IPS DF 19.7 (cell line): ENCODE measurements at regions not wholly inside any gene's neighbourhood (a gene's known extent, or its start where the extent isn't known, plus 50 kb on each side); places are given as distances from the start of the nearest gene placed in this dataset.
"Not testable (repeated sequence)": the region's sequence is repeated elsewhere in the genome, so short reads cannot be mapped to it uniquely, and the experiment has no call there.

Experiments used
- DNase-seq: peaks from one replicate; pipeline ENCODE4 v3.0.0-alpha.2; 2013; ENCODE audit warnings: low read depth, low spot score

DNA sequence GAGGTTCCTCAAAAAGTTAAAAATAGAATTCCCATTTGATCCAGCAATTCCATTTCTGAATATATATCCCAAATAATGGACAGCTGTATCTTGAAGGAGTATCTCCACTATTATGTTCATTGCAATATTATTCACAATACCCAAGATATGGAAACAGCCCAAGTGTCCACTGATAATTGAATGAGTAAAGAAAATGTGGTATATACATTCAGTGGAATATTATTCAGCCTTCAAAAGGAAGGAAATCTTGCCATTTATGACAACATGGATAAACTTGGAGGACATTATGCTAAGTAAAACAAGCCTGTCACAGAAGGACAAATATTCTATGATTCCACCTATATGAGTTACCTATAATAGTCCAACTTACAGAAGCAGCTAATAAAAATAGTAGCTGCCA lies 979.0 kb downstream of the SLC6A15 start:
- no peak for DNase-seq

DNA sequence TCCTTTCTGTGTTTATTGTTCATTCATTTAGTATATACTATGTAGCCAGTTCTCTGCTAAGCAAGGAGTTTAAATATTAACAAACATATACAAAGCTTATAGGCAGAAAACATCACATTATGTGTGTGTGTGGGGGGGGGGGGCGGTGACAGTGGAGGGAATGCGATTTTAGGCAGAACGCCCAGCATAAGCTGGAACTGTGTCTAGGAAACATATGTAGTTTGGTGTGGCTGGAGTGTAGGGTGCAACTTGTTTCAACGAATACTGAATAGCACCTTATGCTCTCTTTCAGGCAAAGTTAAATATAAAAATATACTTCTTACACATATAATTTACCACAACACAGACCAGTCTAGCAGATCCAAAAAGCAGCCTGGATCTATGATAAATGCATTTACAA lies 980.6 kb downstream of the SLC6A15 start:
- DNase-seq: no peak

DNA sequence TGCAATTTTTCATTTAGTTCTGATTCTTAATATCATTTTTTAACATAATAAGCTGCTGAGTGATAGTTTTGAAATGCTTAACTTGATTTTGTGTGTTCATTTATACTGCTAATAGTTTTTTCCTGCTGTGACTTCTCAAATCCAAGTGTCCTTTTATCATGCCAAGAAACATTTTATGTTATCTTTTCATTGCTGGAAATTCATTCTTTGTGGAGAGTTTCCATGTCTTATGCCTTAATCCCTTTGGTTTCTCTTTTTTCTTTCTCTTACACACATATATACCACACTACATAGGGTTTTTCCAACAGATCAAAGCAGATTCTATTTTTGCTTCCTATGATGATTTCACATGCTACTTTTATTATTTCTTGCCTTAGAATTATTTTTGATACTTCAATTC lies 981.1 kb downstream of the SLC6A15 start:
- DNase-seq: no peak

DNA sequence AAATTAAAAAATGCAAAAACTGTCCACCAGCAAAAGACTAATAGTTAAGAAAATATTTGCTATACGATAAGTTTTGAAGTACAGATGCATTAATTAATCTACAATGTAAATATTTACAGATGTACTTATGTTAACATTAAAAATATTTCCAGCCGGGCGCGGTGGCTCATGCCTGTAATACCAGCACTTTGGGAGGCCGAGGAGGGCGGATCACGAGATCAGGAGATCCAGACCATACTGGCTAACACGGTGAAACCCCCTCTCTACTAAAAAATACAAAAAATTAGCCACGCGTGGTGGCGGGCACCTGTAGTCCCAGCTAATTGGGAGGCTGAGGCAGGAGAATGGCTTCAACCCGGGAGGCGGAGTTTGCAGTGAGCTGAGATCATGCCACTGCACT lies 982.8 kb downstream of the SLC6A15 start:
- DNase-seq: not testable (repeated sequence)

DNA sequence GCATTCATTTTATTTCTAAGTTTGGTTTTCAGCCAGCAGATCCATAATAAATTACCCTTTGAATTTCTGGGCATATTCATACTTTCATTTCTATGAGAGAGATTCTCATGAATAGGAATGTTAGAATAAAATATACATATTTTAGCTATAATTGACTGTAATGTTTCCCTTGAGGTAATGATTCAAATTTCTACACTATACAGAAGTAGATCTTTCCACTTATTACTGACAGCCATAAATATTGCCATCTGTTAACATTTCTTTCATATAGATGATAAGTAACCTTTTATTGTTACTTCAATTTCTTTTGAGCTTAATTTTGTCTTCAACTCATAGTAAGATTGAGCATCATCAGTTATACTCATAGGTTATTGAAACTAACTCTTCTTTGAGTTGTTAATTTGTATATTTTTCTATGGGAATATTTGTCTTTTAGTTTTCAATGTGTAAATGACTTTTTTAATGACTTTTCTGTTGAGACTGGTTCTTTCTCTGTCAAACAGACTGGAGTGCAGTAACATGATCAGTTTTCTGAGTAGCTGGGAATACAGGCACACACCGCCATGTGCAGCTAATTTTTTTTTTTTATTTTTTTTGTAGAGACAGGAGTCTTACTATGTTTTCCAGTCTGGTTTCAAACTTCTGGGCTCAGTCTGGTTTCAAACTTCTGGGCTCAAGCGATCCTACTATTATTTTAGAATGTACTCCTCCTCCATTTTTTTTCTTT lies 991.6 kb downstream of the SLC6A15 start:
- DNase-seq: no peak

DNA sequence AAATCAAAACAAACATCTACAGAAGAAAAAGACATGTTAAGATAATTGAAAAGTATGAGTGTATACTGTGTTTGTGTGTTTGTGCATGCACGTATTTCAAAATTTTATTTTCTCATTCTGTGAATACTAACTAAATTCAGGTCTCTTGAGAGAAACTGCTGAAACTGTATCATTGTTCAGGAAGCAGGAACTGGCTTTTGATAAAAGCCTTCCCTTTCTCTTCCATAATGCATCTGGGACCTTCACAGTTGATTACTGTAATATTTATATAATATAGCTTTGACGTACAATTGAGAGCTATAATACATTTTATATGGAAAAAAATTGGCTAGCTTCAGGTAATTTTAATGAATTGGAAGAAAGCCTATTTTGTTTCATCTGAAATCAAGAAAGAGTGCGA lies 993.5 kb downstream of the SLC6A15 start:
- no peak for DNase-seq

DNA sequence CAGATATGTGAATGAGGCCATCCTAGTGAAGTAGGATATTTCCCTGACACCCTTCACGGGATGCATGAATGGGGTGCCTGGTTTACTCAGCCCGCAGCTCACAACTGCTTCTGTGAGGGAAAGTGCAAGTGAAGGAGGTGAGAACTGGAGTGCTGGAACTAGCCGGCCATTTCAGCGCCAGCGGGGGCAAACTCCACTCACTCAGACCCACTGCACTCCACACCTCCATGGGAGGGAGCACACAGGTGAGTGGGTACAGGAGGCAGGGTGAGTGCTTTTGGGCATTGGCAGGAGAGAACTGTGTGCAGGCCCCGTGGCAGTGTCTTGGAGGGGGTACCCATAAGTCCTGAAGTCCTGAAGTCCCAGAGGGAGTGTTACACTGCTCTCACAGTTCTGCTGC lies 1008.4 kb downstream of the SLC6A15 start:
- DNase-seq: no peak

DNA sequence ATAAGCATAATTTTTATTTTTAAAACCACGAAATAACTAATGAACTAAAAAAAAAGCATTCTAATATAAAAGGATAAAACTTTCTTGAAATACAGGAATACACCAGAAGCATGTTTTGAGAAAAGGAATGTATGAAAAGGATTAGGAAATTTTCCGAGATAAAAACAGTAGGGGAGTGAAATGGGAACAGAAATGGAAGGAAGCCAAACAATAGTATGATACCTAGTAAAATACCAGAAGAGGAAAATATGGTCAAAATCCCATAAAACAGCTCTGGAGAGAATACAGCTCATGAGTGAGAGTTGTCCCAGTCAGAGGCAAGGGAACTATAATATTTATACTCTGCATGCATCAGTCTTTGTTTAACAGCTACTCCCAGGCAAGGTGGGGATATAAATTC lies 1016.2 kb downstream of the SLC6A15 start:
- no peak for DNase-seq

DNA sequence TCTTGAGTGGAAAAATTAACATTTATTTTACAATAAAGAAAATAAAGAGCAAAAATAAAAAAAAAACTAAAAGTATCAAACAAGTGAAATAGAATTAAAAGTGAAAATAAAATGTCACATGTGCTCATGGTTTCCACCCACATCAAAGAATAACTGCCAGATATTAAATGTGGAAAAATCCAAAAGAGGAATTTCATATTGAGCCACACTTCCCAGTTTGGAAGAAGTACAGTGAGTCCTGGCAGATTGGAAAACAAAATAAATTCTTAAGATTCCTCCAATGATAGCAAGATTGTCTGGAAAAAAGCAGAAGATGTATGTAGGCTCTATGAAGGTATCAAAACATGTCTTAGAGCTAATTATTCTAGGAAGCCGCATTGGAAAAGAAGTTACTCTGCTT lies 1019.5 kb downstream of the SLC6A15 start:
- no peak for DNase-seq

DNA sequence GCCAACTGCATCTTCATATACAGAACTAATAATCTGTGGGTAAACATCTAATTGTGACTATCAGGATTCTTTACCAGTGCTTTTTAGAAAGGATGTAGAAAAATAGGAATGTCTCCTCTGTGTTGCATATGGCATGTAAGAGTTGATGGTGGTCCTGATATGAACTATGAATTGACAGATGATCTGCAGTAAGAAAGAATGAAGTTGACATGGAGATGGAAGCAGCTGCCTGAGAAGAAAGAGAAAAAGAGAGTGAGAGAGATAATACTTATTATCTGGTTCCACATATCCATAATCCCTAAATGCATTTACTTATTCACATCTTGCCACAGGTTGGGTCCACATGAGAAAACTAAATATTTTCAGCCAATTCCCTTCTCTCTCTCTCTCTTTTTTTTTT lies 1022.9 kb downstream of the SLC6A15 start:
- no peak for DNase-seq

DNA sequence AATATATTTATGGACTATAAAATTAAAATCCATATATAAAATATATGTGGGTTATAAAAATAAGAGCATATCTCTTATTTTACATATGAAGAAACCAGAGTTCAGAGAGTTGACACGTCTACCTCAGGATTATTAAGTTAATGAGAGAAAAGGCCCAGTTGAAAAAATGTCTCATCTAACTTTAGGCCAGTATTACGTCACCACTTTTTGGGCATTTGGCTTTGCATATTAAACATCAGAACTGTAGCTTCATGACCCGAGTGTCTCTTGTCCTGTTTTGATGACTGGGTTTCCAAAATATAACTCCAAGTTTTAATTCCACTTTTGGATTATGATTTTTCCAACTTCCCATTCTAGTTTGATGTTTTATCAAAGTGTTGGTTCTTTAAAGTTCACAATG lies 1026.1 kb downstream of the SLC6A15 start:
- no peak for DNase-seq

DNA sequence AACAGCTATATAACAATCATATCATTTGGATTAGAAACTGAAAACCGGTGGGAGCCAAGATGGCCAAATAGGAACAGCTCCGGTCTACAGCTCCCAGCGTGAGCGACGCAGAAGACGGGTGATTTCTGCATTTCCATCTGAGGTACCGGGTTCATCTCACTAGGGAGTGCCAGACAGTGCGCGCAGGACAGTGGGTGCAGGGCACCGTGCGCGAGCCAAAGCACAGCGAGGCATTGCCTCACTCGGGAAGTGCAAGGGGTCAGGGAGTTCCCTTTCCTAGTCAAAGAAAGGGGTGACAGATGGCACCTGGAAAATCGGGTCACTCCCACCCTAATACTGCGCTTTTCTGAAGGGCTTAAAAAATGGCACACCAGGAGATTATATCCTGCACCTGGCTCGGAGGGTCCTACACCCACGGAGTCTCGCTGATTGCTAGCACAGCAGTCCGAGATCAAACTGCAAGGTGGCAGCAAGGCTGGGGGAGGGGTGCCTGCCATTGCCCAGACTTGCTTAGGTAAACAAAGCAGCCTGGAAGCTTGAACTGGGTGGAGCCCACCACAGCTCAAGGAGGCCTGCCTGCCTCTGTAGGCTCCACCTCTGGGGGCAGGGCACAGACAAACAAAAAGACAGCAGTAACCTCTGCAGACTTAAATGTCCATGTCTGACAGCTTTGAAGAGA lies 1041.5 kb downstream of the SLC6A15 start:
- DNase-seq: not testable (repeated sequence)

DNA sequence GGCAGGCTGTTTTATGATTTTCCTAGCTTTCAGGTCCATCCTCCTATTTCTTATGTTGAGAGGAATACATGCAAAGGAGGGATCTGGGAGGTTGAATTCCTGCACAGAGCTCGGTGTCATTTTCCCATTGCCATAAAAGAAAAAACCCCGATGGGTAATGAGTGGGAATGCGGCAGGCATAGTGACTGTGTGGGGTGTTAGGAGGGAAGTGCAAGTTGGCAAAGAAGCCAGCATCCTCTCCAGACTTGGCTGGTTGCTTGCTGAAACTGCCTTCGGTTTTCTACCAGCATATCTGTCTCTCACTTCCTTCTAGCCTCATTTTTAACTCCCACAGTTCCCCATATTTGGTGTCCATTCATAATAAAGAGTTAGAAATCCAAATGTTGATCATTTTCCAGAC lies 1046.1 kb downstream of the SLC6A15 start:
- no peak for DNase-seq

DNA sequence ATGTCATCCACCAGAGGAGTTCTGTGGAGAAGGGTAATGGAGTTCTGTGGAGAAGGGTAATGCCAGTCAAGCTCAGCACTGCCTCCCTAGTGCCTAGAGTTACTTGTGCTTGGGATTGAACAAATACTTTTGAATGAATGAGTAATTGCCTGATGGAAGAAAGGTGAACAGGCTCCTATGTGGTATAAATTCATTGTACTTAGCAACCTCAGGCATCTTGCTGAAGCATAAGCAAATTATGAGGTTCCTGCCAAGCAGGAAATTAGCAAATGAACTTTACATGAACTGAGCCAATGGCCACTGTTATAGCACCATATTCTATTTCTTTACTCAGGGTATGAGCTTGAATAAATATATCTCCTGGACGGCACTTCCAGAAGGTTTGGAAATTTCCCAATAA lies 1047.2 kb downstream of the SLC6A15 start:
- DNase-seq: no peak

DNA sequence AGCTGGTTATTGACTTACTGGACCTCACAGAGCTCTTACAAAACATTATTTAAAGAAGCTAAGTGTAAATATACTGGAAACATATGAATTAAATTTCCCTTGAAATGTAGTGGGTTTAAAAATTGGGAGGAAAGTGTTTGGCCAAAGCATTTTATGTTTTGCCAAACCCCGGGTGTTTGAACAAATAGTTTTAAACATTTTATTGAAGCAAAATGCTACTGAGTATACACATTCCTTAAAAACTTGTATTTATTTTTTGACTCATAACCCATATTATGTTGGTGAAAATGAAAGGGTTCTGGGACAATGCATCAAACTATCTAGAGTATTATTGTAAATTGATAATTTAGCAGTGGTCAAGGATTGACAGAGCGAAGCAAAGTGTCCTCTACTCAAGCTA lies 1048.5 kb downstream of the SLC6A15 start:
- DNase-seq: no peak

DNA sequence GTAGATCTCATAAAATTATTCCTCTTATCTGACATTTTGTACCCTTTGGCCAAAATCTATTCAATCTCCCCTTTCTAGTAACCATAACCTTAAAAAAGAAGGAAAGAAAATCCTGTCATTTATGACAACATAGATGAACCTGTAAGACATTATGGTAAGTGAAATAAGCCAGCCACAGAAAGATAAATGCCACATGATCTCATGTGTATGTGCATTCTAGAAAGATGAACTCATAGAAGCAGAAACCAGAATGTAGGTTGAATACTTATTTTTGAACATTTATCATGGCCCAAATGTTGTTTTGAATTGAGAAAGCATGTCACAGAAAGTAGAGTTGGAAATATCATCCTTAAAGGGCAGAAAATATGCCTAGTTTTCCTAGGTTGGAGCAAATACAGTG lies 1053.6 kb downstream of the SLC6A15 start:
- DNase-seq: no peak

DNA sequence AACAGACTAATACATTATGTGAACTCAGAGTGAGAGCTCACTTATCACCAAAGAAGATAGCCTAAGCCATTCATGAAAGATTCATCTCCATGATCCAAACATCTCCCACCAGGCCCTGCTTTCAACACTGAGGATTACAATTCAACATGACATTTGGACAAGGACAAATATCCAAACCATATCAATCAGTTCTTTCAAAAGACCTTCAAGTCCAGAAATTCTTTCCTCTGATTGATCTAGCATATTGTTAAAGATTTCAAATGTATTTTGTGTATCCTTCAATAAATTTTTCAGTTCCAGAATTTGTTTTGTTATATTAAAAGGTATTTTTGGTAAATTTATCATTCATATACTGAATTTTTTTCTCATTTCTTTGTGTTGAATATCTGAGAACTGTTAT lies 1055.8 kb downstream of the SLC6A15 start:
- DNase-seq: no peak

DNA sequence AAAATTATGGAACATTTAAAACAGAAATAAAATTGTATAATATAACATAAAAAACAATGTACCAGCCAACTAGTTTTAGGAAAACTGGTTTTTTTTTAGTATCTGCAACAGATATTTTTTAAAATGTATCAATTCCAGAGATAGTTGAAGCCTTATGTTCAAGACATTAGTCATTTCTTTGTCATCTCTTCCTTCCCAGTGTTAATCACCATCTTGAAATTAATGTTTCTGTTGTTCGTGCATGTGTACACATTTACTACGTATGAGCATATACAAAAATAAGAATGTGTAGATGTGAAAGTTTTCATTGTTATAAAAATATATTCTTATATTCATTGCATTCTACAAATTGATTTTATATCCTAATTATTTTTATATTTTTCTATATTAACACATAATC lies 1062.1 kb downstream of the SLC6A15 start:
- no peak for DNase-seq

DNA sequence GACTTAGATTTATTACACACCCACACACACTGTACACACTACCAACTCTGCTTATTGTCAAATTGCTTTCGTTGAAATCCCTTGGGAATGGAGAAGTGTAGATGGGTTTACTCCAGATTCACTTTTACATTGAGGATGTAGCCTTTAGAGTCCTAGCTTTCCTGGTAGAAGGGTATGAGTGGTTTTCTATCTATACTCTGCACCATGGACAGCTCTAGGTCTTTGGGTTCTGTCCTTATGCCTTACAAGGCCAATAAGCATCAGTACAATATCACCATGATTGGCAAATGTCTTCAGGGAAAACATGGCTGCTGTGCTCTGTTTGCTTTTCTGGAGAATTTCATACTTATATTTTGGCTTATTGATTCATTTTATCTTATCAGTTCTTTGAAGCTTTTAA lies 1063.9 kb downstream of the SLC6A15 start:
- no peak for DNase-seq

DNA sequence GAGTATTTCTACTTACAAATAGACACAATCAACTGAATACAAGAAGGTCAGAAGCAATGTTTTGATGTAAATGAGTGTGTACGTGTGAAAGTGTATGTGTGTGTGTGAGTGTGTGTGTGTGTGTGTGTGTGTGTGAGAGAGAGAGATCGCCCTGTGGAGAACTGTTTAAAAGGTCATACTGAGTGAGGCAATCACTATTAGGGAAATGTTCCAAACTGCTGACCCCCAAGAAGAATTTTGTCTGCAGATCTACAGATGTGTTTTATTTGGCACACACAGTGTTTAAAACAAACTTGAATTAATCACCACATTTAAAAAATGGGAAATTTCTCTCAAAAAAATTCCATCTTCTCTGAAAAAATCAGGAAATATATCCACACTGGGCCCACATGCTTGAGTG lies 1069.1 kb downstream of the SLC6A15 start:
- DNase-seq: no peak

DNA sequence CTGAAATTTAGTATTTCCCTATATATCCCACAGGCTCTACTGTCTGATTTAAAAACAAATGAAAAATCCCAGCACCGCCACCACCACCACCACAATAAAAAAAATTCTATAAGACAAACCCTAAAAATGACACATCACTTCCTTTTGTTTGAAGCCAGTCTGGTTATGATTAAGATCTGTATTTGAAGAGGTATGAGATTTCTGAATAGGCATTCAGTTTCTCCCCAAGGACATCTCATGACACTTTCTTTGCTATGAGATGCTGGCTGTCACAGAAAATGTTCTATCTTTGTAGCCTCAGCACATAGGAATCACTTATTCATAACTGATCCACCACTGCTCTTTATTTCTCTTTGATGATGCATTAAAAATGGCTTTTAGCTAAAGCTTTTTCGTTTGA lies 1071.0 kb downstream of the SLC6A15 start:
- DNase-seq: no peak

DNA sequence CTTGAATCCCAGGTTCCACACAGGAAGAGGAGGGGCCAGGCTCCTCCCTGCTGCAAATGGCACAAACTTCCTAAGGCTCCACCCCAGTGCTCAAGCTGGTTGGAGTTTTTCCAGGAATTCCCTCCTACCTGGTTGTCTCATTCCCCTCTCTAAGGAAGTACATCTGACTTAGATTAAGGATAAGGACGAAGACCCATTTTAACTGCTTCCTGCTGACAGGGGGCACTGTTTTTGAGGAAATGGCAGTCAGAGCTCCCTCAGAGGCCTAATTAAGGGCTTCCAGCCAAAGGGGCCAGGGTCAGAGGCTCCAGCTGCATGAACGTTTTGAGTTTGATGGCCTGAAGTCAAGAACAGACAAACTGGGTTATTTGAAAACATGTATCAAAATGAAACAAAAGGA lies 1084.7 kb downstream of the SLC6A15 start:
- peak; percentile 50 for DNase-seq

DNA sequence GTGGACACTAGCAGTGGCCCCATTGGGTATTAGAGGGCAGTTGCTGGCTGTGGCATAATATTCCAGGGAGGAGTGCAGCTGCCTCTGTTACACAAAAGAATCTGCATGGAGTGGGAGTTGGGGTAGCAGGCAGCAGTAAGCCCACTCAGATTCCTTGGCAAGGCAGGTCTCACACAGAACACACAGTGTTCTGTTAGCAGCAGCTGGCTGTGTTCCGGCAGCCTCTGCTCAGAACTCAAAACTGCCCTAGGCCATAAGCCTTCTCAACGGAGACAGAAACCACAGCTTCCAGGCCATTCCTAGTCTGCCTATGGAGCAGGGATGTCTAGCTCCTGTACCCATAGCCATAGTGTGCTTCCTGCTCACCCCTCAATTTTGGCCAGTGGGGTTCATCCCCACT lies 1085.4 kb downstream of the SLC6A15 start:
- no peak for DNase-seq

DNA sequence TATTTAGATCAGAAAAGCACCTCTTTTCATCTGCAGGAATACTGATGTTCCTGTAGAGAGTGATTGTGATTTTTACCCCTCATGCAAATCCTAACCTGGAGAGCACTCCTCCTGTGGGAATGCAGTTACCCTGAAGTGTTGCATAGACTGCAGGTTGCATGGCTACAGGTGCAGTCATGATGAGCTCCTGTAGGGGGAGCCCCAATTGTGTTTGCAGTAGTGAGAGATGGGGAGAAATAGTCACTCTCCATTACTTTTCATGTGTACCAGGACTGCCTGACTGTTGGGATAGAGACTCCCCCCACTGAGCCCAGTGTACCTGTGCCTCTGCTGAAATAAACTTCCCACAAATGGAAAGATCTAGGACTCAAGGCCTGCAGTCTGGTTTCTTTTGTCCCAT lies 1086.5 kb downstream of the SLC6A15 start:
- peak; percentile 40 for DNase-seq
